ENCODE measurements at regions not wholly inside any gene's neighbourhood (a gene's known extent, or its start where the extent isn't known, plus 50 kb on each side); places are given as distances from the start of the nearest gene placed in this dataset.

DNA sequence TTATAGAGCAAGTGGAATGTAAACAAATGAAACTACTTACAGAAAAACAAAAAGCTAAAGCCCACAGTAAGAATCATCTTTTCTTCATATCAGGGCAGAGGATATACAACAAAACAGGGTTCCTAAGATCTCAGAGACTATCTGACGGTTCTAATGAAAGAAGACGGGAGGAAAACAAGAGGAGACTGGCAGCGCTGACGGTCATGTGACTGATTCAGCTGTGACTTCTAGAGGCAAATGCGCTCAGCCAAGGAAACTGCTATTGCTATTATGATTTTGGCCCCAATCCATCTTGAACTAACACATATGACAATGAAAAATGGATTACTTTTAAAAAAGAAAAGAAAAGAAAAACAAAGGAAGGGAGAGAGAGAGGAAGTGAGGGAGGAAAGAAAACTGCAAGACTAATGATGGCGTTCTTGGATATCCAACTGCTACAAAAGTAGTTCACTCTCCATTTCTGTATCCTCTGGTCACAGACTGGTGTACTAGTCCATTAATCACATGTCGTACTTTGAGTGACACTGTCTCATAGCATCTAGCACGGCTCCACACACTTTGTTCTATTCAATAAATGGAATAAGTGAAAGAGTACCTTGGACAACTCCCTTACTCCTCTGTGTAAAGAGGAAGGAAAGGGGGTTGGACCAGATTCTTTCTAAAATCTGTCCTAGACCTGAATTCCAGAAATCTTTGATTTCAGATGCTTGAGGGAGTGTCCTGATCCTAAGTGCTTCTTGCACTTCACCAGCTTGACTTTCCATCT lies 119.3 kb downstream of the DAD1 start:
- no peak overlapping the region for H3K27ac ChIP-seq
- H3K36me3 ChIP-seq: no peaks in the 10 kb centered on the region
- intact Hi-C loops (cut with DNase I): loop anchor here in 5 of 10 donors (2.0 to 10.0 kb wide), 4 partner anchors 73 to 155 kb away; no protein-coding TSS in a partner anchor
- no peaks in the 10 kb centered on the region for H3K27me3 ChIP-seq
- 35 to 41% methylated on average over 8 of the region's 8 CpGs for WGBS, 2 donors
- no peak for TF ChIP-seq CTCF (IDR thresholded peaks at IDR 0.05)
- ATAC-seq (no peak), DNase-seq (no peak)
- H3K9me3 ChIP-seq: no peaks in the 10 kb centered on the region
- peaks cover 3 to 45% (median 15%) of the 10 kb centered on the region in 9 donors for H3K4me1 ChIP-seq
- no peak overlapping the region for H3K4me3 ChIP-seq

- no peaks in the 10 kb centered on the region for H3K9me3 ChIP-seq
- no peak overlapping the region for H3K27ac ChIP-seq
- peaks cover 3 to 43% (median 15%) of the 10 kb centered on the region in 9 donors for H3K4me1 ChIP-seq
- H3K4me3 ChIP-seq: no peak overlapping the region
- no peaks in the 10 kb centered on the region for H3K36me3 ChIP-seq
- TF ChIP-seq CTCF (IDR thresholded peaks at IDR 0.05): no peak
- no peak for ATAC-seq
- intact Hi-C loops (cut with DNase I): loop anchor here in 2 of 10 donors (2.0 to 10.0 kb wide), 2 partner anchors 72 to 154 kb away; no protein-coding TSS in a partner anchor
- no peaks in the 10 kb centered on the region for H3K27me3 ChIP-seq
- WGBS, 2 donors: 71 to 94% methylated on average over 2 of the region's 2 CpGs
- DNase-seq: no peak
These were observed 120.2 kb downstream of the DAD1 start for GRCh38 chr14:22468830-22469229.

GRCh38 chr14:22466491-22466890 lies 122.5 kb downstream of the DAD1 start:
- TF ChIP-seq CTCF (IDR thresholded peaks at IDR 0.05): no peak
- H3K27ac ChIP-seq: no peak overlapping the region
- no peaks in the 10 kb centered on the region for H3K9me3 ChIP-seq
- H3K4me1 ChIP-seq: peaks cover 0 to 20% (median 7%) of the 10 kb centered on the region in 9 donors
- ATAC-seq (no peak), DNase-seq (no peak)
- intact Hi-C loops (cut with DNase I): loop anchor here in 1 of 10 donors (10.0 kb wide), 1 partner anchor 152 kb away; no protein-coding TSS in a partner anchor
- WGBS, 2 donors: 93% methylated on average over 4 of the region's 4 CpGs
- H3K4me3 ChIP-seq: no peak overlapping the region
- H3K36me3 ChIP-seq: no peaks in the 10 kb centered on the region
- H3K27me3 ChIP-seq: no peaks in the 10 kb centered on the region

DNA sequence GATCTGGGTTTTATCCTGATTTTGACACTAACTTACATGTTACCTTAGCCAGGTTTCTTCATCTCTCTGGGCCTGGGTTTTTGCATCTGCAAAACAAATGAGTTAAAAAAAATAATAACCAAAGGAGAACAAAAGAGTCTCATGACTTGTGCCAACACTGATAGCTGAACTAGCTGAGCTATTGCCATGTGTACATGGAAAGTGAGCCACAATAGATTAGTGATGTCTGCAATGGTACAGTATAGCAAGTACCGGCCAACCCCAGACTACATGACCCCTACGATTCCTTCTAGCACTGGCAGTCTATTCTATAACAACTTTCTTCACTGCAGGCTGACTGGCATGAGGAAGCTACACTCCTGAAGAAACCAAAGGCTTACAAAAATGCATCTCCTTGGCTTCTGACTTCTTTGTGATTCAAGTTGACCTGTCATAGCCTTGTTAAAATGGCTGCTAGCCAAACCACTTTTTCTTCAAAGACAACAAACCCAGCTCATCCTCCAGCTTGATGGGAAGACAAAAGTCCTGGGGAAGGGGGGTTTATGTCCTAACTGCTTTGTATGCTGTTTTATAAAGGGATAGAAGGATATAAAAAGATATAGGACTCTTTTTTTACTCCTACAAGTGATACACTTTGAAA lies 123.7 kb downstream of the DAD1 start:
- no peak overlapping the region for H3K27ac ChIP-seq
- H3K9me3 ChIP-seq: no peaks in the 10 kb centered on the region
- H3K4me1 ChIP-seq: peaks cover 0 to 13% (median 7%) of the 10 kb centered on the region in 9 donors
- H3K27me3 ChIP-seq: no peaks in the 10 kb centered on the region
- no peak for TF ChIP-seq CTCF (IDR thresholded peaks at IDR 0.05)
- no peaks in the 10 kb centered on the region for H3K36me3 ChIP-seq
- DNase-seq (no peak), ATAC-seq (no peak)
- intact Hi-C loops (cut with DNase I): loop anchor here in 1 of 10 donors (10.0 kb wide), 1 partner anchor 151 kb away; no protein-coding TSS in a partner anchor
- 90 to 96% methylated on average over 2 of the region's 2 CpGs for WGBS, 2 donors
- no peak overlapping the region for H3K4me3 ChIP-seq
